Memory B cell (primary cell): ENCODE measurements at regions not wholly inside any gene's neighbourhood (a gene's known extent, or its start where the extent isn't known, plus 50 kb on each side); places are given as distances from the start of the nearest gene placed in this dataset.

Experiments
- ATAC-seq: fragments of 150-1000 bp; cut with Tn5 transposase; 2 replicates; pipeline ENCODE4 v1.10.0; 2021; ENCODE audit warnings: low read depth, mild to moderate bottlenecking, moderate library complexity
- DNase-seq, 2 donors: peaks; one replicate each; pipeline ENCODE4 v3.0.0; 2022; ENCODE audit warnings: low spot score in 2 of 2
- H3K27ac Mint-ChIP-seq: one replicate; pipeline ENCODE4 v1.8.0; 2022; ENCODE audit warnings: mild to moderate bottlenecking, moderate library complexity, mixed read lengths
- H3K27me3 Mint-ChIP-seq: one replicate; pipeline ENCODE4 v1.8.0; 2022; ENCODE audit warnings: mixed read lengths
- H3K36me3 Mint-ChIP-seq: one replicate; pipeline ENCODE4 v1.8.0; 2022; ENCODE audit warnings: mild to moderate bottlenecking, mixed read lengths
- H3K4me1 Mint-ChIP-seq: one replicate; pipeline ENCODE4 v1.8.0; 2022; ENCODE audit warnings: mixed read lengths
- H3K4me3 Mint-ChIP-seq: one replicate; pipeline ENCODE4 v1.8.0; 2022; ENCODE audit warnings: mild to moderate bottlenecking, moderate library complexity, mixed read lengths
- H3K9me3 Mint-ChIP-seq: one replicate; pipeline ENCODE4 v1.8.0; 2022; ENCODE audit warnings: mixed read lengths

- DNase-seq (no peak), ATAC-seq (no peak)
- Mint-ChIP-seq H3K9me3 (no peaks in the 10 kb centered on the region), H3K27ac (no peak overlapping the region), H3K36me3 (no peaks in the 10 kb centered on the region), H3K4me1 (no peaks in the 10 kb centered on the region), H3K4me3 (no peak overlapping the region), H3K27me3 (peaks cover 1% of the 10 kb centered on the region)
These were observed 92.9 kb upstream of the NAA20 start for GRCh38 chr20:19924255-19924654.

GRCh38 chr20:19926591-19926990 is 90.6 kb upstream of the NAA20 start:
- no peaks in the 10 kb centered on the region for H3K4me1 Mint-ChIP-seq
- ATAC-seq: no peak
- no peak overlapping the region for H3K27ac Mint-ChIP-seq
- no peaks in the 10 kb centered on the region for H3K9me3 Mint-ChIP-seq
- no peak for DNase-seq
- no peak overlapping the region for H3K4me3 Mint-ChIP-seq
- H3K27me3 Mint-ChIP-seq: peaks cover 1% of the 10 kb centered on the region
- H3K36me3 Mint-ChIP-seq: no peaks in the 10 kb centered on the region

- Mint-ChIP-seq H3K9me3 (no peaks in the 10 kb centered on the region), H3K27me3 (peaks cover 1% of the 10 kb centered on the region), H3K27ac (no peak overlapping the region), H3K4me1 (no peaks in the 10 kb centered on the region), H3K36me3 (no peaks in the 10 kb centered on the region), H3K4me3 (no peak overlapping the region)
- no peak for DNase-seq
- ATAC-seq: no peak
These were observed 88.7 kb upstream of the NAA20 start for GRCh38 chr20:19928328-19929011.

GRCh38 chr20:19929012-19929360 is 88.2 kb upstream of the NAA20 start:
- ATAC-seq (no peak), DNase-seq (no peak)
- H3K9me3 Mint-ChIP-seq: no peaks in the 10 kb centered on the region

GRCh38 chr20:19929481-19930145 is 87.5 kb upstream of the NAA20 start:
- H3K4me3 Mint-ChIP-seq: no peak overlapping the region
- H3K36me3 Mint-ChIP-seq: no peaks in the 10 kb centered on the region
- no peak overlapping the region for H3K27ac Mint-ChIP-seq
- ATAC-seq (no peak), DNase-seq (no peak)
- peaks cover 4% of the 10 kb centered on the region for H3K4me1 Mint-ChIP-seq
- H3K9me3 Mint-ChIP-seq: no peaks in the 10 kb centered on the region
- peaks cover 1% of the 10 kb centered on the region for H3K27me3 Mint-ChIP-seq

More at GRCh38 chr20:19929012-19929360, 88.2 kb upstream of the NAA20 start:
- peaks cover 1% of the 10 kb centered on the region for H3K27me3 Mint-ChIP-seq
- no peak overlapping the region for H3K27ac Mint-ChIP-seq
- H3K36me3 Mint-ChIP-seq: no peaks in the 10 kb centered on the region
- H3K4me1 Mint-ChIP-seq: no peaks in the 10 kb centered on the region
- H3K4me3 Mint-ChIP-seq: no peak overlapping the region

- no peaks in the 10 kb centered on the region for H3K36me3 Mint-ChIP-seq
- H3K4me1 Mint-ChIP-seq: peaks cover 12% of the 10 kb centered on the region
- H3K27me3 Mint-ChIP-seq: peaks cover 1% of the 10 kb centered on the region
- no peak for ATAC-seq
- no peak overlapping the region for H3K4me3 Mint-ChIP-seq
- H3K27ac Mint-ChIP-seq: no peak overlapping the region
- DNase-seq: no peak
- H3K9me3 Mint-ChIP-seq: no peaks in the 10 kb centered on the region
These were observed 86.7 kb upstream of the NAA20 start for GRCh38 chr20:19930426-19930825.

- Mint-ChIP-seq H3K4me3 (no peak overlapping the region), H3K27me3 (no peaks in the 10 kb centered on the region), H3K4me1 (peaks cover 21% of the 10 kb centered on the region), H3K36me3 (no peaks in the 10 kb centered on the region), H3K9me3 (no peaks in the 10 kb centered on the region), H3K27ac (no peak overlapping the region)
- no peak for DNase-seq
- no peak for ATAC-seq
These were observed 84.9 kb upstream of the NAA20 start for GRCh38 chr20:19932170-19932667.

- DNase-seq (peak; percentile 44), ATAC-seq (peak; percentile 67)
These were observed 82.2 kb upstream of the NAA20 start for GRCh38 chr20:19934792-19935491.

GRCh38 chr20:19935842-19936241 is 81.3 kb upstream of the NAA20 start:
- DNase-seq (no peak), ATAC-seq (no peak)
- Mint-ChIP-seq H3K27ac (no peak overlapping the region), H3K36me3 (no peaks in the 10 kb centered on the region), H3K9me3 (no peaks in the 10 kb centered on the region), H3K4me1 (peaks cover 33% of the 10 kb centered on the region), H3K27me3 (no peaks in the 10 kb centered on the region), H3K4me3 (no peak overlapping the region)

More at GRCh38 chr20:19934792-19935491, 82.2 kb upstream of the NAA20 start:
- no peaks in the 10 kb centered on the region for H3K27me3 Mint-ChIP-seq
- H3K27ac Mint-ChIP-seq: peak overlapping the region; percentile 85
- H3K4me1 Mint-ChIP-seq: peaks cover 33% of the 10 kb centered on the region
- peak overlapping the region; percentile 77 for H3K4me3 Mint-ChIP-seq
- no peaks in the 10 kb centered on the region for H3K36me3 Mint-ChIP-seq
- no peaks in the 10 kb centered on the region for H3K9me3 Mint-ChIP-seq

GRCh38 chr20:19936466-19937200 is 80.5 kb upstream of the NAA20 start:
- DNase-seq (no peak), ATAC-seq (no peak)
- H3K27me3 Mint-ChIP-seq: no peaks in the 10 kb centered on the region
- peak overlapping the region; percentile 82 for H3K27ac Mint-ChIP-seq
- H3K9me3 Mint-ChIP-seq: no peaks in the 10 kb centered on the region
- H3K36me3 Mint-ChIP-seq: no peaks in the 10 kb centered on the region
- peaks cover 33% of the 10 kb centered on the region for H3K4me1 Mint-ChIP-seq
- H3K4me3 Mint-ChIP-seq: peak overlapping the region; percentile 78

GRCh38 chr20:19937218-19937617 is 79.9 kb upstream of the NAA20 start:
- H3K36me3 Mint-ChIP-seq: no peaks in the 10 kb centered on the region
- ATAC-seq (peak; percentile 49), DNase-seq (peak in 1 of 2 donors; percentile 25)
- H3K27ac Mint-ChIP-seq: peak overlapping the region; percentile 82
- H3K4me1 Mint-ChIP-seq: peaks cover 33% of the 10 kb centered on the region
- no peaks in the 10 kb centered on the region for H3K9me3 Mint-ChIP-seq
- H3K4me3 Mint-ChIP-seq: peak overlapping the region; percentile 78
- H3K27me3 Mint-ChIP-seq: no peaks in the 10 kb centered on the region

- Mint-ChIP-seq H3K27ac (peak overlapping the region; percentile 82), H3K4me3 (peak overlapping the region; percentile 78), H3K36me3 (no peaks in the 10 kb centered on the region), H3K4me1 (peaks cover 33% of the 10 kb centered on the region), H3K9me3 (no peaks in the 10 kb centered on the region), H3K27me3 (no peaks in the 10 kb centered on the region)
- DNase-seq (peak in 1 of 2 donors; percentile 38), ATAC-seq (peak; percentile 80)
These were observed 79.3 kb upstream of the NAA20 start for GRCh38 chr20:19937651-19938420.

- Mint-ChIP-seq H3K27me3 (no peaks in the 10 kb centered on the region), H3K4me3 (peak overlapping the region; percentile 37), H3K4me1 (peaks cover 33% of the 10 kb centered on the region), H3K9me3 (no peaks in the 10 kb centered on the region), H3K27ac (peak overlapping the region; percentile 82), H3K36me3 (no peaks in the 10 kb centered on the region)
- DNase-seq (no peak), ATAC-seq (no peak)
These were observed 78.6 kb upstream of the NAA20 start for GRCh38 chr20:19938421-19939090.
